ENCODE measurements at regions not wholly inside any gene's neighbourhood (a gene's known extent, or its start where the extent isn't known, plus 50 kb on each side); places are given as distances from the start of the nearest gene placed in this dataset.
"Not testable (repeated sequence)": the region's sequence is repeated elsewhere in the genome, so short reads cannot be mapped to it uniquely, and the experiment has no call there.

GRCh38 chr15:70511972-70512587, 251.3 kb downstream of the UACA start:
- H3K56ac ChIP-seq (replicated peaks; ENCODE audit: insufficient read length, low read depth, low read length); H4K8ac ChIP-seq (ENCODE audit: extremely low read depth, insufficient read depth, low read length); H2BK5ac ChIP-seq (ENCODE audit: low read depth, low read length); H3K23ac ChIP-seq (ENCODE audit: insufficient read length); H3K23me2 ChIP-seq (ENCODE audit: low read depth, low read length); H2BK15ac ChIP-seq (ENCODE audit: low read length); DNase-seq (ENCODE audit: low read depth in 1 of 2, low spot score in 2 of 2); H2BK20ac ChIP-seq (ENCODE audit: low read length); H2BK12ac ChIP-seq (ENCODE audit: low read depth, low read length); H3K79me1 ChIP-seq (ENCODE audit: low read depth, low read length); H4K5ac ChIP-seq (ENCODE audit: insufficient read length, low read depth, low read length); H2AK5ac ChIP-seq (ENCODE audit: low read depth, low read length); H3K27ac ChIP-seq (ENCODE audit: low read depth, low read length); H2AFZ ChIP-seq (ENCODE audit: low read length); H3K9ac ChIP-seq (replicated peaks in 1 of 4; ENCODE audit: extremely low read depth in 1 of 4, low read depth in 3 of 4, low read length in 3 of 4); H3K36me3 ChIP-seq (ENCODE audit: control insufficient read depth in 2 of 4, insufficient read depth in 4 of 4, low read length in 3 of 4); H3K14ac ChIP-seq (ENCODE audit: insufficient read length); H3K27me3 ChIP-seq (replicated peaks in 1 of 4; ENCODE audit: control insufficient read depth in 3 of 4, extremely low read depth in 1 of 4, insufficient read depth in 3 of 4, low read length in 3 of 4); H3K9me3 ChIP-seq (ENCODE audit: insufficient read depth in 2 of 2, low read depth in 1 of 2, low read length in 1 of 2); FAIRE-seq; H3K4ac ChIP-seq (replicated peaks; ENCODE audit: insufficient read length, low read depth, low read length); H3K79me2 ChIP-seq (ENCODE audit: control insufficient read depth in 1 of 2, insufficient read depth in 2 of 2, low read length in 2 of 2); H3K4me3 ChIP-seq (ENCODE audit: extremely low read depth in 1 of 4, insufficient read depth in 2 of 4, low read depth in 3 of 4, low read length in 4 of 4); H3K4me1 ChIP-seq (replicated peaks in 1 of 4; ENCODE audit: control insufficient read depth in 3 of 4, insufficient read depth in 4 of 4, low read length in 3 of 4); H4K20me1 ChIP-seq (replicated peaks in 1 of 2; ENCODE audit: control insufficient read depth in 1 of 2, insufficient read depth in 2 of 2, low read length in 2 of 2); POLR2A ChIA-PET (ENCODE audit: partially characterized antibody); H3K4me2 ChIP-seq (ENCODE audit: insufficient read depth in 1 of 2, low read depth in 2 of 2, low read length in 2 of 2); H2BK120ac ChIP-seq (replicated peaks; ENCODE audit: low read depth, low read length); H4K91ac ChIP-seq (replicated peaks; ENCODE audit: insufficient read length, low read length); H3K18ac ChIP-seq (ENCODE audit: extremely low read depth, low read length): not testable (repeated sequence)
- 87% methylated on average over 2 of the region's 2 CpGs; no CpG with 5 or more reads in 1 of the 2 experiments for WGBS, 2 experiments (ENCODE audit: extremely low coverage in 1 of 2, insufficient coverage in 1 of 2, insufficient read length in 1 of 2, insufficient replicate concordance in 2 of 2, low coverage in 1 of 2, low lambda C conversion rate in 2 of 2, missing lambda C conversion rate in 1 of 2)
- CTCF ChIA-PET (ENCODE audit: partially characterized antibody) = interaction anchor here (0.6 to 3.1 kb wide), 21 partner anchors 8 to 1012 kb away, joined by 3 to 31 read pairs (median 3); no protein-coding TSS in a partner anchor

Data from H1 (cell line).